ENCODE measurements at regions not wholly inside any gene's neighbourhood (a gene's known extent, or its start where the extent isn't known, plus 50 kb on each side); places are given as distances from the start of the nearest gene placed in this dataset.

DNA sequence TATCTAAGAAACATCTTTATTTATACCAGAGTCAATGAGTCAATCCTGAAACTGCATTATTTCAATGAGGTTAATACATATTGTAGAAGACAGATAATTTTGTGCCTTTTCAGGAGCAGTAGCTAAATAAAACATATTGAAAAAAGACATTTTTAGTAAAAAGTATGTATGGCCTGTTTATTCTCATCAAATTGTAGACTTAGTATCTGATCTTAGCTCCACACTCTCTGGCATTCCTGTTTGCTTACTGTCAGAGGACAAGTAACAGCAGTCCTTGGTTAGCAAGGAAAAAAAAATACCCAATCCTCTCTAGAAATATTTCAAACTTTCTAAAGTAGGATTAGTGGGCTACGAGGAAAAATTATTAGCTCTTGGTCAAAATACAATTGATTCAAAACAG, 50.5 kb upstream of the GUCY1A1 start:
- TF ChIP-seq POLR2AphosphoS5 (IDR thresholded peaks at IDR 0.05) (no peak), POLR2A (IDR thresholded peaks at IDR 0.05) (no peak)
- TF ChIP-seq, protein P1, sequence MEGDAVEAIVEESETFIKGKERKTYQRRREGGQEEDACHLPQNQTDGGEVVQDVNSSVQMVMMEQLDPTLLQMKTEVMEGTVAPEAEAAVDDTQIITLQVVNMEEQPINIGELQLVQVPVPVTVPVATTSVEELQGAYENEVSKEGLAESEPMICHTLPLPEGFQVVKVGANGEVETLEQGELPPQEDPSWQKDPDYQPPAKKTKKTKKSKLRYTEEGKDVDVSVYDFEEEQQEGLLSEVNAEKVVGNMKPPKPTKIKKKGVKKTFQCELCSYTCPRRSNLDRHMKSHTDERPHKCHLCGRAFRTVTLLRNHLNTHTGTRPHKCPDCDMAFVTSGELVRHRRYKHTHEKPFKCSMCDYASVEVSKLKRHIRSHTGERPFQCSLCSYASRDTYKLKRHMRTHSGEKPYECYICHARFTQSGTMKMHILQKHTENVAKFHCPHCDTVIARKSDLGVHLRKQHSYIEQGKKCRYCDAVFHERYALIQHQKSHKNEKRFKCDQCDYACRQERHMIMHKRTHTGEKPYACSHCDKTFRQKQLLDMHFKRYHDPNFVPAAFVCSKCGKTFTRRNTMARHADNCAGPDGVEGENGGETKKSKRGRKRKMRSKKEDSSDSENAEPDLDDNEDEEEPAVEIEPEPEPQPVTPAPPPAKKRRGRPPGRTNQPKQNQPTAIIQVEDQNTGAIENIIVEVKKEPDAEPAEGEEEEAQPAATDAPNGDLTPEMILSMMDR (IDR thresholded peaks at IDR 0.05), result no peak
- no peak overlapping the region for H3K4me3 ChIP-seq
- no peaks in the 10 kb centered on the region for H3K27me3 ChIP-seq
- DNase-seq (ENCODE audit: low spot score in 2 of 2), result no peak
- intact Hi-C loops (cut with DNase I; ENCODE audit: low total_unique reads), result no loop called here
- H3K27ac ChIP-seq, result no peak overlapping the region
- no peaks in the 10 kb centered on the region for H3K36me3 ChIP-seq
- H3K4me1 ChIP-seq, result peaks cover 0 to 3% of the 10 kb centered on the region in 2 donors
- no peaks in the 10 kb centered on the region for H3K9me3 ChIP-seq

DNA sequence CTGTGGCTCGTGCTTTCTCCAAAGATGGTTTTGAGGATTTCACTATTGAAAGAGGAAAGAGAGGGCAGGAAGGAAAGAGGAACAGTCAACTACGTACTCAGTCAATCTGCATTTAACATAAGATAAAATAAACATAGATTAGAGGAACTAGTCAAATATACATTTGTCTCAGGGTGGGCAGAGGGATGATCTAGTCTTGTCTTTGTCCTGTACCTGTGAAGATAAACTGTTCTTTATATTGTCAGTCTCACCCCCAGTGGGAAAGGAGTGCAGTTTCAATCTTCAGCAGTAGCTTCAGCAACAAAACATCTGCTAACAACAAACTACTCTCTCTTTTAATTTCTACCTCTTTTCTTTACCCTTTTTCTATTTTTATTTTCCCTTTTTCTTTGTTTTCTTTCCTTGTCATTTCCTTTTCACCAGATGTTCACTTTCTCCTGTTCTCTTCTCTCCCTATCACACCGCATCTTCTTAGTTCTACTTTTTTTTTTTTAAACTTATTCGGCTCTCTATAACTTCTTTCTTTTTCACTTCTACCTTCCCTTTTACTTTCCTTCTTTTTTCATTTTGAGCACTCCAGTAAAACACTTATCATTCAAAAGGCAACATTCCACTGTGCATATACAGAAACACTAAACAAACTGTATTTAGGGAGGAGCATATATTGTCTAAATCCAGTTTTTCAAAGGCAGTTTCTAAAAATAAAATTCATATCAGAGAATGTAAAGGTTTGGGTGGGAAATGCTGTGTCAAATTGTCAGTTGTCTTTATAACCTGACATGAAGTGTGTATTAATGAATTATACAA, 51.4 kb upstream of the GUCY1A1 start:
- Histone ChIP-seq H3K4me1 (peaks cover 0 to 3% of the 10 kb centered on the region in 2 donors), H3K9me3 (no peaks in the 10 kb centered on the region), H3K27me3 (no peaks in the 10 kb centered on the region), H3K4me3 (no peak overlapping the region), H3K36me3 (no peaks in the 10 kb centered on the region), H3K27ac (no peak overlapping the region)
- no peak for DNase-seq (ENCODE audit: low spot score in 2 of 2)
- intact Hi-C loops (cut with DNase I; ENCODE audit: low total_unique reads), result no loop called here
- TF ChIP-seq POLR2A (IDR thresholded peaks at IDR 0.05), result no peak
- no peak for TF ChIP-seq POLR2AphosphoS5 (IDR thresholded peaks at IDR 0.05)

DNA sequence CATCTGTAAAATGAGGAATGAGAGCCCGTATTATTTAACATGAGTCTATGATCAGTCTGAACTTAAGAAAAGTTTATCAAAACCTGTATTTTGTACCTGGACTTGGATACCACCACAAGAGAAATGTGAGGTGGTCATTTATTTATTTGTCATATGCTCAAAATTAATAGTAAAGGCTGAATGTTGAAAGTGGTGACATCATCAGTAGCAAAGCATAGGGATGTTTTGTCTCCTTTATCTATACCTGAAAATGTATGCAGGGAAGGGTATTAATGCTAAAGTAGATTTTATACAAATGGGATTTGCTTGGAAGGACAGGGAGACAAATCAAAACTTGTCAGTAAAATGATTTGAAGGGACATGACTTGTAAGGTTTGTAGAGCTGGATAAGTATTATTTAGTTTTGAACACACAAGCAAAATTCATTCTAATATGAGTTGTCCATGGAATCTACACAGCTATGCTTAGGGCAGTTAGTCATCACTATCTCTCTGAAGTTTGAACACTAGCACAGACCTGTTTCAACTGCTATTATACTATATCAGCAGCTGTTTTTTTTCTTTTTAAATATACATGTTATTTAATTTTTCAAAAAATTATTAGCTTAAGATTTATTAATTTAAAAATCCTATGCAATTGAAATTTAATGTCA, 52.4 kb upstream of the GUCY1A1 start:
- intact Hi-C loops (cut with DNase I; ENCODE audit: low total_unique reads), result no loop called here
- Histone ChIP-seq H3K27me3 (no peaks in the 10 kb centered on the region), H3K4me3 (no peak overlapping the region), H3K36me3 (no peaks in the 10 kb centered on the region), H3K4me1 (peaks cover 0 to 3% of the 10 kb centered on the region in 2 donors), H3K9me3 (no peaks in the 10 kb centered on the region), H3K27ac (no peak overlapping the region)
- TF ChIP-seq, protein P1 (IDR thresholded peaks at IDR 0.05), result no peak
- no peak for TF ChIP-seq POLR2AphosphoS5 (IDR thresholded peaks at IDR 0.05)
- no peak for TF ChIP-seq POLR2A (IDR thresholded peaks at IDR 0.05)
- no peak for DNase-seq (ENCODE audit: low spot score in 2 of 2)

DNA sequence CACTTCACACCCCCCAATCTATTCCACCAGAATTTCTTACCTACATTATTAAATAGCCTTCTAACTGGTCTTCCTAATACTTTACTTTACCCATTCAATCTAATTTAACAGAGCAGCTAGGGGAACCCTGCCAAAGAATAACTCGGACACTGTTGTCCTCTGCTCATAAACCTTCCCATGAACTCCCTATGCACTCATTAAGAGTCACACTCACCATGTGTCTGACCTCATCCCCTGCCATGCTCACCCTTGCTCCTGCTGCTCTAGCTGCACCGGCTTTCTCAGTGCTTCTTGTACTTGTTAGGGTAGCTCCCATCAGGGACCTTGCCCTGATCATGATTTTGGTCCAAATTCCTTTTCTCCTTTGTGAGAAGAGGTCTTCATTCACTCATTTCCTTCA, 54.6 kb upstream of the GUCY1A1 start:
- no peak for DNase-seq (ENCODE audit: low spot score in 2 of 2)
- Histone ChIP-seq H3K27me3 (no peaks in the 10 kb centered on the region), H3K4me3 (no peak overlapping the region), H3K4me1 (no peaks in the 10 kb centered on the region), H3K9me3 (no peaks in the 10 kb centered on the region), H3K27ac (no peak overlapping the region), H3K36me3 (no peaks in the 10 kb centered on the region)
- TF ChIP-seq POLR2A (IDR thresholded peaks at IDR 0.05) (no peak), POLR2AphosphoS5 (IDR thresholded peaks at IDR 0.05) (no peak)
- TF ChIP-seq, protein P1 (IDR thresholded peaks at IDR 0.05), result no peak
- intact Hi-C loops (cut with DNase I; ENCODE audit: low total_unique reads), result no loop called here

DNA sequence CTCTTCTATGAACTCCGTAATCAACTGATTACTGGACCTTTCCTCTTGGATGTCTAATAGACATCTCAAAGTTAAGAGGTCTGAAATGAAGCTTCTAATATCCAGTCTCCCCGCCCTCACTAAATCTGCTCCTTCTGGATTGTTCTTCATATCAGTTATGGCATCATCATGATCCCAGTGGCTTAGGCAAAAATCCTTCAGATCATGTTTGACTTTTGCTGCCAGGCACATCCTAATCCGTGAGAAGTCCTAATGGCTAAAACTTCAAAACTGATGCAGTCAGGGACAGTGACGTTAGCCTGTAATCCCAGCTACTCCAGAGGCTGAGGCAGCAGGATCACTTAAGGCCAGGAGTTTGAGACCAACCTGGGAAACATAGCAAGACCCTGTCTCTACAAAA, 55.1 kb upstream of the GUCY1A1 start:
- DNase-seq (ENCODE audit: low spot score in 2 of 2), result no peak
- H3K36me3 ChIP-seq, result no peaks in the 10 kb centered on the region
- no peaks in the 10 kb centered on the region for H3K9me3 ChIP-seq
- intact Hi-C loops (cut with DNase I; ENCODE audit: low total_unique reads), result no loop called here
- H3K4me3 ChIP-seq, result no peak overlapping the region
- H3K4me1 ChIP-seq, result no peaks in the 10 kb centered on the region
- TF ChIP-seq POLR2AphosphoS5 (IDR thresholded peaks at IDR 0.05) (no peak), POLR2A (IDR thresholded peaks at IDR 0.05) (no peak)
- H3K27me3 ChIP-seq, result no peaks in the 10 kb centered on the region
- H3K27ac ChIP-seq, result no peak overlapping the region

DNA sequence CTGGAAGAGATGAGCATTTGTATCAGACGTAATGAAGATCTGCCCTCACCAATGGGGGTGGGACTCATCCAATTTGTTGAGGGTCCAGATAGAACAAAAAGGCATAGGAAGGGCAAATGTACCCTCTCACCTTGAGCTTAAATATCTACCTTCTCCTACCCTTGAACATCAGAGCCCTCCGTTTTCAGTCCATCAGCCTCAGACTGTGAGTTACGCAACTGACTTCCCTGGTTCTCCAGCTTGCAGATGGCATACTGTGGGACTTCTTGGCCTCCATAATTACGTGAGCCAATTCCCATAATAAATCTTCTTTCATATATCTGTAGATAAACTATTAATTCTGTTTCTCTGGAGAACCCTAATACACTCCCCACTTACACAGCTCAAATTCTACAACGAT, 56.5 kb upstream of the GUCY1A1 start:
- intact Hi-C loops (cut with DNase I; ENCODE audit: low total_unique reads), result no loop called here
- H3K4me1 ChIP-seq, result no peaks in the 10 kb centered on the region
- no peaks in the 10 kb centered on the region for H3K9me3 ChIP-seq
- no peaks in the 10 kb centered on the region for H3K27me3 ChIP-seq
- TF ChIP-seq POLR2AphosphoS5 (IDR thresholded peaks at IDR 0.05), result no peak
- TF ChIP-seq, protein P1 (IDR thresholded peaks at IDR 0.05), result no peak
- no peak for TF ChIP-seq POLR2A (IDR thresholded peaks at IDR 0.05)
- no peak overlapping the region for H3K4me3 ChIP-seq
- H3K36me3 ChIP-seq, result no peaks in the 10 kb centered on the region
- DNase-seq (ENCODE audit: low spot score in 2 of 2), result no peak
- H3K27ac ChIP-seq, result no peak overlapping the region
